MM.1S (cell line): ENCODE measurements at regions not wholly inside any gene's neighbourhood (a gene's known extent, or its start where the extent isn't known, plus 50 kb on each side); places are given as distances from the start of the nearest gene placed in this dataset.

Experiments used
- DNase-seq: peaks from one replicate; pipeline ENCODE4 v3.0.0-alpha.2; 2015
- H2AFZ ChIP-seq: fragments of 300-600 bp; sonication (generic); 2 replicates; pipeline ENCODE4 v1.6.0; 2016; ENCODE audit warnings: antibody characterized with exemption, low read length
- H3F3A ChIP-seq: fragments of 300-600 bp; sonication (generic); 2 replicates; pipeline ENCODE4 v1.6.1; 2016; ENCODE audit warnings: mild to moderate bottlenecking, antibody characterized with exemption, low read length, moderate library complexity, mixed read lengths; ENCODE audit not compliant: insufficient read depth
- H3K27ac ChIP-seq: fragments of 300-600 bp; sonication (generic); 2 replicates; pipeline ENCODE4 v1.5.1; 2016; ENCODE audit warnings: mild to moderate bottlenecking, low read length
- H3K27me3 ChIP-seq: fragments of 300-600 bp; sonication (generic); replicated peaks from 2 replicates; pipeline ENCODE4 v1.6.0; 2016; ENCODE audit warnings: low read length; ENCODE audit not compliant: insufficient read depth
- H3K36me3 ChIP-seq: fragments of 300-600 bp; sonication (generic); replicated peaks from 2 replicates; pipeline ENCODE4 v1.6.1; 2016; ENCODE audit warnings: mild to moderate bottlenecking, low read length, mixed read lengths; ENCODE audit not compliant: insufficient read depth
- H3K4me1 ChIP-seq: fragments of 300-600 bp; sonication (generic); 2 replicates; pipeline ENCODE4 v1.6.1; 2016; ENCODE audit warnings: low read length, mixed read lengths
- H3K4me2 ChIP-seq: fragments of 300-600 bp; sonication (generic); 2 replicates; pipeline ENCODE4 v1.6.0; 2016; ENCODE audit warnings: low read depth, low read length
- H3K4me3 ChIP-seq: fragments of 300-600 bp; sonication (generic); 2 replicates; pipeline ENCODE4 v1.5.1; 2016; ENCODE audit warnings: low read length, mixed read lengths
- H3K79me2 ChIP-seq: fragments of 300-600 bp; sonication (generic); 2 replicates; pipeline ENCODE4 v1.6.1; 2016; ENCODE audit warnings: mixed run types, low read length, mixed read lengths
- H3K9ac ChIP-seq: fragments of 300-600 bp; sonication (generic); 2 replicates; pipeline ENCODE4 v1.6.1; 2016; ENCODE audit warnings: low read length, mixed read lengths
- H3K9me2 ChIP-seq: fragments of 300-600 bp; sonication (generic); replicated peaks from 2 replicates; pipeline ENCODE4 v1.6.1; 2016; ENCODE audit warnings: mild to moderate bottlenecking, low read length, mixed read lengths; ENCODE audit not compliant: insufficient read depth
- H3K9me3 ChIP-seq: fragments of 300-600 bp; sonication (generic); replicated peaks from 2 replicates; pipeline ENCODE4 v1.6.1; 2016; ENCODE audit warnings: mild to moderate bottlenecking, low read length, mixed read lengths; ENCODE audit not compliant: insufficient read depth
- H4K20me1 ChIP-seq: fragments of 300-600 bp; sonication (generic); 2 replicates; pipeline ENCODE4 v1.6.1; 2016; ENCODE audit warnings: mild to moderate bottlenecking, low read length, moderate library complexity, mixed read lengths; ENCODE audit not compliant: insufficient read depth
- EZH2 ChIP-seq: fragments of 300-600 bp; sonication (generic); optimal IDR thresholded peaks from 2 replicates; pipeline ENCODE3; 2017; ENCODE audit warnings: low read depth, mild to moderate bottlenecking, antibody characterized with exemption, low read length, mixed read lengths
- EZH2phosphoT487 ChIP-seq: fragments of 300-600 bp; sonication (generic); IDR thresholded peaks from 2 replicates; pipeline ENCODE4 v1.6.1; 2018; ENCODE audit warnings: antibody characterized with exemption, low read length
- TF ChIP-seq, protein P1 (sequence below): fragments of 300-600 bp; sonication (generic); IDR thresholded peaks from 2 replicates; pipeline ENCODE4 v1.5.1; 2016; ENCODE audit warnings: antibody characterized with exemption, low read length, mixed read lengths

DNA sequence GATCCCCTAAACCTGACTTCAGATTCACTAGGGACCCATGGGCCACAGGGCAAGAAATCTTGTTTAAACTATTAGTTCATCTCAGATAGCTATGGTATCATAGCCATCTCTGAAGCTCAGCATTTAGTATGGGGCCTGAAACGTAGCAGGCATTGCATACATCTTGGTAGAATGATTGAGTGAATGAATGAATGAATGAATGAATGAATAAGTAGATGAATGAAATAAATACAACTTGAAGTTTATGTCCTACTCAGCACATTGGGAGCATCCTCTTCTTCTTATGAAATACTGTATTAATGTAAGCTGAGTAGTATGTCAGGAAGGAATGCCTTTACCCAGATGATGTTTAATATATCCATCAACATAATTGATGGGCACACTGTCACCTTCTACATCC is 175.4 kb upstream of the EEA1 start:
- Histone ChIP-seq H3F3A (no peaks in the 10 kb centered on the region), H3K27me3 (no peaks in the 10 kb centered on the region), H3K4me1 (no peaks in the 10 kb centered on the region), H3K36me3 (no peaks in the 10 kb centered on the region), H3K4me3 (no peak overlapping the region), H3K79me2 (no peaks in the 10 kb centered on the region), H3K9me3 (no peaks in the 10 kb centered on the region), H3K27ac (no peak overlapping the region), H2AFZ (no peak overlapping the region), H3K9ac (no peak overlapping the region), H3K9me2 (no peaks in the 10 kb centered on the region), H3K4me2 (no peak overlapping the region), H4K20me1 (no peaks in the 10 kb centered on the region)
- TF ChIP-seq, protein P1, sequence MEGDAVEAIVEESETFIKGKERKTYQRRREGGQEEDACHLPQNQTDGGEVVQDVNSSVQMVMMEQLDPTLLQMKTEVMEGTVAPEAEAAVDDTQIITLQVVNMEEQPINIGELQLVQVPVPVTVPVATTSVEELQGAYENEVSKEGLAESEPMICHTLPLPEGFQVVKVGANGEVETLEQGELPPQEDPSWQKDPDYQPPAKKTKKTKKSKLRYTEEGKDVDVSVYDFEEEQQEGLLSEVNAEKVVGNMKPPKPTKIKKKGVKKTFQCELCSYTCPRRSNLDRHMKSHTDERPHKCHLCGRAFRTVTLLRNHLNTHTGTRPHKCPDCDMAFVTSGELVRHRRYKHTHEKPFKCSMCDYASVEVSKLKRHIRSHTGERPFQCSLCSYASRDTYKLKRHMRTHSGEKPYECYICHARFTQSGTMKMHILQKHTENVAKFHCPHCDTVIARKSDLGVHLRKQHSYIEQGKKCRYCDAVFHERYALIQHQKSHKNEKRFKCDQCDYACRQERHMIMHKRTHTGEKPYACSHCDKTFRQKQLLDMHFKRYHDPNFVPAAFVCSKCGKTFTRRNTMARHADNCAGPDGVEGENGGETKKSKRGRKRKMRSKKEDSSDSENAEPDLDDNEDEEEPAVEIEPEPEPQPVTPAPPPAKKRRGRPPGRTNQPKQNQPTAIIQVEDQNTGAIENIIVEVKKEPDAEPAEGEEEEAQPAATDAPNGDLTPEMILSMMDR: no peak
- TF ChIP-seq EZH2 (no peak), EZH2phosphoT487 (no peak)
- no peak for DNase-seq

DNA sequence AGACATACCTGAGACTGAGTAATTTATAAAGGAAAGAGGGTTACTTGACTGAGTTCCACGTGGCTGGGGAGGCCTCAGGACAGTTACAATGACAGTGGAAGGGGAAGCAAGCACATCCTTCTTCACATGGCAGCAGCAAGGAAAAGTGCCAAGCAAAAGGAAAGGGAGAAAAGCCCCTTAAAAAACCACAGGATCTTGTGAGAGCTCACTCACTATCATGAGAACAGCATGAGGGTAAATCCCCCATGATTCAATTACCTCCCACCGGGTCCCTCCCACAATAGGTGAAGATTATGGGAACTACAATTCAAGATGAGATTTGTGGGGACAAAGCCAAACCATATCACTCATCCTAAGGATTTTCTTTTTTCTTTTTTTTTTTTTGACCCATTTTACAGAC is 177.8 kb upstream of the EEA1 start:
- Histone ChIP-seq H3K9ac (no peak overlapping the region), H3K4me3 (no peak overlapping the region), H3K9me2 (no peaks in the 10 kb centered on the region), H4K20me1 (no peaks in the 10 kb centered on the region), H3K4me1 (no peaks in the 10 kb centered on the region), H3K27me3 (no peaks in the 10 kb centered on the region), H3K79me2 (no peaks in the 10 kb centered on the region), H2AFZ (no peak overlapping the region), H3K27ac (no peak overlapping the region), H3F3A (no peaks in the 10 kb centered on the region), H3K9me3 (no peaks in the 10 kb centered on the region), H3K36me3 (no peaks in the 10 kb centered on the region), H3K4me2 (no peak overlapping the region)
- TF ChIP-seq EZH2: no peak
- TF ChIP-seq, protein P1: no peak
- no peak for TF ChIP-seq EZH2phosphoT487
- no peak for DNase-seq

DNA sequence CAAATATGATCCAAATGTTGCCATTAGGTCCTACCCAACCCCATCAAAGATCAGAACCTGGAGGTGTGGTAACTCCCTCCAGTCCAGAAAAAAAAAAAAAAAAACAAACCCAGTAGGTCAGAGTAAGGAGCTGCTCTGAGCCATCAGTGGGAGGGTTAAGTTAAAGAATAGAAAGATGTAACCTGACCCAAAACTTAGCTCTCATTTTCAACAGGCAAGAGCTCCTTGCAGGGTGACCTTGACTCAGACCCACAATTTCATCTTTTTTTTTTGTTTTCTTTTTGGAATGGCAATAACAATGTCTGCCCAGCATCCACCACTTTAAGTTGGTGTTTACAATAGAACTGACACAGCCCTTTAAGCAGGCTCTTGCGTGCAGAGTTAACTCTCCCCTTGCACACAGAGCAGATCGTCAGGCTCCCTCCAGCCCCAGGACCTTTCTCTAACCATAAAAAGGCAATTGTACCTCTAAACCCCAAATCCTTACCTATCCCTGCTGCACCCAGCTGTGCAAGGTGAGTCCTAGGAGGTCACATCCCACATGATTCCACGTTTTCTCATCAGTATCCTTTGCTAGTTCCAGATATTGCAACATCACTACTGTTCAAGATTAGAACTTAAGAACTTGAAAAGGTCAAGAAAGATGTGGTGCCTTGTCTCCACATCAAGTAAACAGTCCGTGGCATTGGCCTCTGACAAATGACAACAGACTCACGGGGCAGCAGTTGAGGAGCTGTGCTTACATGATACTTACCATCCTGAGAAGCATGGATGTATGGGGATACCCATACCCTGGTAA is 178.6 kb upstream of the EEA1 start:
- DNase-seq: no peak
- Histone ChIP-seq H3K9me3 (no peaks in the 10 kb centered on the region), H3K4me1 (no peaks in the 10 kb centered on the region), H3K79me2 (no peaks in the 10 kb centered on the region), H3K4me3 (no peak overlapping the region), H3K4me2 (no peak overlapping the region), H3K27ac (no peak overlapping the region), H3K9ac (no peak overlapping the region), H4K20me1 (no peaks in the 10 kb centered on the region), H2AFZ (no peak overlapping the region), H3K9me2 (no peaks in the 10 kb centered on the region), H3K27me3 (no peaks in the 10 kb centered on the region), H3F3A (no peaks in the 10 kb centered on the region), H3K36me3 (no peaks in the 10 kb centered on the region)
- TF ChIP-seq EZH2: no peak
- TF ChIP-seq, protein P1: no peak
- TF ChIP-seq EZH2phosphoT487: no peak
